ENCODE measurements at regions not wholly inside any gene's neighbourhood (a gene's known extent, or its start where the extent isn't known, plus 50 kb on each side); places are given as distances from the start of the nearest gene placed in this dataset.

GRCh38 chr2:13884291-13884976 lies 748.1 kb upstream of the LRATD1 start:
- no peak overlapping the region for H3K27ac ChIP-seq
- no peaks in the 10 kb centered on the region for H3K27me3 ChIP-seq
- TF ChIP-seq POLR2AphosphoS5 (IDR thresholded peaks at IDR 0.05) (no peak), POLR2A (IDR thresholded peaks at IDR 0.05) (no peak), CTCF (IDR thresholded peaks at IDR 0.05) (no peak), EP300 (IDR thresholded peaks at IDR 0.05) (no peak)
- H3K4me1 ChIP-seq, result no peaks in the 10 kb centered on the region
- H3K4me3 ChIP-seq, result no peak overlapping the region
- no peak for DNase-seq (ENCODE audit: low spot score in 2 of 2)
- 92% methylated on average over 3 of the region's 3 CpGs for WGBS
- H3K9me3 ChIP-seq, result no peaks in the 10 kb centered on the region
- H3K36me3 ChIP-seq, result no peaks in the 10 kb centered on the region

- TF ChIP-seq EP300 (IDR thresholded peaks at IDR 0.05) (no peak), POLR2AphosphoS5 (IDR thresholded peaks at IDR 0.05) (no peak), CTCF (IDR thresholded peaks at IDR 0.05) (no peak), POLR2A (IDR thresholded peaks at IDR 0.05) (no peak)
- 90% methylated on average over 1 of the region's 1 CpG for WGBS
- no peaks in the 10 kb centered on the region for H3K36me3 ChIP-seq
- no peaks in the 10 kb centered on the region for H3K27me3 ChIP-seq
- no peak overlapping the region for H3K4me3 ChIP-seq
- H3K9me3 ChIP-seq, result no peaks in the 10 kb centered on the region
- DNase-seq (ENCODE audit: low spot score in 2 of 2), result no peak
- H3K4me1 ChIP-seq, result no peaks in the 10 kb centered on the region
- no peak overlapping the region for H3K27ac ChIP-seq
Observed at GRCh38 chr2:13901526-13901925, 731.0 kb upstream of the LRATD1 start.

- WGBS, result 74% methylated on average over 2 of the region's 2 CpGs
- H3K27me3 ChIP-seq, result no peaks in the 10 kb centered on the region
- no peaks in the 10 kb centered on the region for H3K36me3 ChIP-seq
- DNase-seq (ENCODE audit: low spot score in 2 of 2), result no peak
- no peaks in the 10 kb centered on the region for H3K9me3 ChIP-seq
- H3K27ac ChIP-seq, result no peak overlapping the region
- H3K4me3 ChIP-seq, result no peak overlapping the region
- TF ChIP-seq POLR2A (IDR thresholded peaks at IDR 0.05), result no peak
- TF ChIP-seq POLR2AphosphoS5 (IDR thresholded peaks at IDR 0.05), result no peak
- TF ChIP-seq CTCF (IDR thresholded peaks at IDR 0.05), result no peak
- TF ChIP-seq EP300 (IDR thresholded peaks at IDR 0.05), result no peak
- H3K4me1 ChIP-seq, result no peaks in the 10 kb centered on the region
Observed at GRCh38 chr2:13905831-13906230, 726.7 kb upstream of the LRATD1 start.

- Histone ChIP-seq H3K27ac (no peak overlapping the region), H3K36me3 (no peaks in the 10 kb centered on the region), H3K4me1 (no peaks in the 10 kb centered on the region), H3K9me3 (no peaks in the 10 kb centered on the region), H3K27me3 (no peaks in the 10 kb centered on the region), H3K4me3 (no peak overlapping the region)
- TF ChIP-seq POLR2AphosphoS5 (IDR thresholded peaks at IDR 0.05) (no peak), POLR2A (IDR thresholded peaks at IDR 0.05) (no peak), CTCF (IDR thresholded peaks at IDR 0.05) (no peak)
- WGBS, result 35% methylated on average over 2 of the region's 2 CpGs
- no peak for DNase-seq (ENCODE audit: low spot score in 2 of 2)
Observed at GRCh38 chr2:13916066-13916465, 716.5 kb upstream of the LRATD1 start.

- DNase-seq (ENCODE audit: low spot score in 2 of 2), result no peak
- TF ChIP-seq POLR2A (IDR thresholded peaks at IDR 0.05), result no peak
- TF ChIP-seq CTCF (IDR thresholded peaks at IDR 0.05), result no peak
- TF ChIP-seq POLR2AphosphoS5 (IDR thresholded peaks at IDR 0.05), result no peak
- TF ChIP-seq EP300 (IDR thresholded peaks at IDR 0.05), result no peak
- Histone ChIP-seq H3K27me3 (no peaks in the 10 kb centered on the region), H3K9me3 (no peaks in the 10 kb centered on the region), H3K4me3 (no peak overlapping the region), H3K27ac (no peak overlapping the region), H3K36me3 (no peaks in the 10 kb centered on the region), H3K4me1 (no peaks in the 10 kb centered on the region)
- WGBS, result 71% methylated on average over 1 of the region's 1 CpG
Observed at GRCh38 chr2:13917958-13918357, 714.6 kb upstream of the LRATD1 start.

All from suprapubic skin (tissue), 4 donors.